ENCODE measurements at regions not wholly inside any gene's neighbourhood (a gene's known extent, or its start where the extent isn't known, plus 50 kb on each side); places are given as distances from the start of the nearest gene placed in this dataset.

GRCh38 chr6:14934013-14934412 lies 311.9 kb upstream of the JARID2 start:
- Histone ChIP-seq H3K27ac (no peak overlapping the region), H3K4me1 (peaks cover 4 to 23% (median 10%) of the 10 kb centered on the region in 4 donors), H3K36me3 (no peaks in the 10 kb centered on the region), H3K4me3 (no peak overlapping the region), H3K27me3 (no peaks in the 10 kb centered on the region), H3K9me3 (no peaks in the 10 kb centered on the region)
- no peak for TF ChIP-seq EP300 (IDR thresholded peaks at IDR 0.05)
- TF ChIP-seq CTCF (IDR thresholded peaks at IDR 0.05): no peak
- no peak for TF ChIP-seq POLR2AphosphoS5 (IDR thresholded peaks at IDR 0.05)
- TF ChIP-seq POLR2A (IDR thresholded peaks at IDR 0.05): no peak
- DNase-seq: no peak
- intact Hi-C loops (cut with DNase I; ENCODE audit: low total_unique reads): no loop called here
- 89 to 100% (median 100%) methylated on average over 1 of the region's 1 CpG for WGBS, 5 donors

DNA sequence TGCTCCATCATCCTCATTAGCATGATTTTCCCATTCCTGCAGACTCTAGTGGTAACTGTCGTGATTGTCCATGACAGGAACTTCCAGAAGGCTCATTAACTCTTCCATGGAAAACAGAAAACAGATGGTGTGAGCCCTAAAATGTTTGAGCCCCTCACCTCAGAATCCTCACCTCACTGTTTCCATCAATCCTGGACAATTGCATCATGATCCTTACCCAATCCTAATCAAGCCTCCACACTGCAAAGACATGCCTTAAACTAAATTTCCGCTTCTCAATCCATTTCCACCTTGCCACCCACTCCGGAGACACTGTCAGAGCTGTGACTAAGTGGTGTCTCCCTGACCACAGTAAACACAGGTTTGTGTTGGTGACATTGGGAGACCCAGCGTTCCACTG lies 311.0 kb upstream of the JARID2 start:
- Histone ChIP-seq H3K4me3 (no peak overlapping the region), H3K27ac (no peak overlapping the region), H3K27me3 (no peaks in the 10 kb centered on the region), H3K9me3 (no peaks in the 10 kb centered on the region), H3K4me1 (peaks cover 4 to 14% (median 10%) of the 10 kb centered on the region in 4 donors), H3K36me3 (no peaks in the 10 kb centered on the region)
- intact Hi-C loops (cut with DNase I; ENCODE audit: low total_unique reads): no loop called here
- DNase-seq: no peak
- TF ChIP-seq POLR2A (IDR thresholded peaks at IDR 0.05): no peak
- TF ChIP-seq POLR2AphosphoS5 (IDR thresholded peaks at IDR 0.05): no peak
- no peak for TF ChIP-seq CTCF (IDR thresholded peaks at IDR 0.05)
- no peak for TF ChIP-seq EP300 (IDR thresholded peaks at IDR 0.05)
- 62 to 75% (median 68%) methylated on average over 4 of the region's 4 CpGs for WGBS, 5 donors

DNA sequence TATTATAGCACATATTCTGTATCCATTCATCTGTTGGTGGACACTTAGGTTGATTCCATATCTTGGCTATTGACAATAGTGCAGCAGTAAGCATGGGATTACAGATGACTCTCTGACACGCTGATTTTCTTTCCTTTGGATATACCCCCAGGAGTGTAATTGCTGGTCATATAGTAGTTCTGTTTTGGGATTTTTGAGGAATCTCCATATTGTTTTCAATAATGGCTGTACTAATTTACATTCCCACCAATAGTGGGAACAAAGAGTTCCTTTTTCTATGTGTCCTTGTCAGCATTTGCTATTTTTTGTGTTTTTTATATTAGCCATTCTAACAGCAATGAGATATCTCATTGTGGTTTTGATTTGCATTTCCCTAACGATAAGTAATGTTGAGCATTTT lies 309.0 kb upstream of the JARID2 start:
- H3K27ac ChIP-seq: no peak overlapping the region
- intact Hi-C loops (cut with DNase I; ENCODE audit: low total_unique reads): no loop called here
- H3K4me3 ChIP-seq: no peak overlapping the region
- 86 to 90% (median 89%) methylated on average over 2 of the region's 2 CpGs for WGBS, 5 donors
- H3K9me3 ChIP-seq: no peaks in the 10 kb centered on the region
- DNase-seq: no peak
- TF ChIP-seq POLR2AphosphoS5 (IDR thresholded peaks at IDR 0.05) (no peak), POLR2A (IDR thresholded peaks at IDR 0.05) (no peak), EP300 (IDR thresholded peaks at IDR 0.05) (no peak), CTCF (IDR thresholded peaks at IDR 0.05) (no peak)
- H3K27me3 ChIP-seq: no peaks in the 10 kb centered on the region
- no peaks in the 10 kb centered on the region for H3K36me3 ChIP-seq
- peaks cover 4 to 14% (median 10%) of the 10 kb centered on the region in 4 donors for H3K4me1 ChIP-seq

DNA sequence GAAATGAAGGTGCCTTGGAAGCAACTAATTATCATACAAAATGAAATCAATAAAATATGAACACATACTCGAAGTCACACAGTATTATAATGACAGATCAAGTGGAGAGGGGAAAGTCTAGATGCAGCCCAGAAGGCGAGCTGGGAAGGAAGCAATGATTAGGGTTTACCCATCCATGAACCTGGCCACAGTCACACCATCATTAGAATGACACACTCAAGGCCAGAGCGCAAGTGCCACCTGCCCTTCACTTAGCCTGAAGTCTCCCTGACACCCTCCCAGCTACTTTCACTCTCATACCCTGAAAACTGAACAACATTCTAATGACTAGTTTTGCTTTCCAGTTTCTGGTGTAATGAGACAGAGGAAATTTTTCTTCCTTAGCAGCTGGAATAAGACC lies 302.8 kb upstream of the JARID2 start:
- 88 to 96% (median 92%) methylated on average over 3 of the region's 3 CpGs for WGBS, 5 donors
- no peak for DNase-seq
- Histone ChIP-seq H3K4me3 (no peak overlapping the region), H3K27ac (no peak overlapping the region), H3K27me3 (no peaks in the 10 kb centered on the region), H3K4me1 (no peaks in the 10 kb centered on the region), H3K36me3 (no peaks in the 10 kb centered on the region), H3K9me3 (no peaks in the 10 kb centered on the region)
- intact Hi-C loops (cut with DNase I; ENCODE audit: low total_unique reads): no loop called here
- TF ChIP-seq POLR2A (IDR thresholded peaks at IDR 0.05) (no peak), EP300 (IDR thresholded peaks at IDR 0.05) (no peak), POLR2AphosphoS5 (IDR thresholded peaks at IDR 0.05) (no peak), CTCF (IDR thresholded peaks at IDR 0.05) (no peak)
